Natural killer cell (primary cell): ENCODE measurements at regions not wholly inside any gene's neighbourhood (a gene's known extent, or its start where the extent isn't known, plus 50 kb on each side); places are given as distances from the start of the nearest gene placed in this dataset.

Experiments
- ATAC-seq, 3 donors: fragments of 150-1000 bp in 2 of 3; fragments of 200-7000 bp in 1 of 3; cut with Tn5 transposase; 1 replicate in 1 of 3; 2 replicates in 2 of 3; pipeline ENCODE4 v1.10.0; 2021; ENCODE audit warnings: mild to moderate bottlenecking in 2 of 3, moderate library complexity in 2 of 3
- DNase-seq, 2 donors: peaks; one replicate each; pipeline versions ENCODE4 v3.0.0 to v3.0.0-alpha.2; 2013 to 2021; ENCODE audit warnings: mixed read lengths in 1 of 2
- H3K27ac ChIP-seq: one replicate; pipeline ENCODE4 v1.5.1; 2013; ENCODE audit warnings: mild to moderate bottlenecking, low read length
- H3K27me3 ChIP-seq: one replicate; pipeline ENCODE4 v1.6.1; 2013; ENCODE audit warnings: low read length; ENCODE audit not compliant: control insufficient read depth, insufficient read depth
- H3K36me3 ChIP-seq: one replicate; pipeline ENCODE4 v1.6.1; 2013; ENCODE audit warnings: low read length; ENCODE audit not compliant: control insufficient read depth, insufficient read depth
- H3K4me1 ChIP-seq: one replicate; pipeline ENCODE4 v1.6.1; 2013; ENCODE audit warnings: low read length; ENCODE audit not compliant: control insufficient read depth, insufficient read depth
- H3K4me3 ChIP-seq: one replicate; pipeline ENCODE4 v1.5.1; 2013; ENCODE audit warnings: low read length
- H3K9me3 ChIP-seq: one replicate; pipeline ENCODE4 v1.6.1; 2013; ENCODE audit warnings: low read length; ENCODE audit not compliant: control insufficient read depth, insufficient read depth
- H3K27ac Mint-ChIP-seq, 2 donors: one replicate each; pipeline ENCODE4 v1.8.0; 2022; ENCODE audit warnings: mild to moderate bottlenecking in 2 of 2, mixed read lengths in 2 of 2, moderate library complexity in 1 of 2
- H3K27me3 Mint-ChIP-seq, 2 donors: one replicate each; pipeline ENCODE4 v1.8.0; 2022; ENCODE audit warnings: low read depth in 2 of 2, mixed read lengths in 2 of 2
- H3K36me3 Mint-ChIP-seq: one replicate; pipeline ENCODE4 v1.8.0; 2022; ENCODE audit warnings: mixed read lengths
- H3K4me1 Mint-ChIP-seq, 2 donors: one replicate each; pipeline ENCODE4 v1.8.0; 2022; ENCODE audit warnings: mixed read lengths in 2 of 2
- H3K4me3 Mint-ChIP-seq: one replicate; pipeline ENCODE4 v1.8.0; 2022; ENCODE audit warnings: mild to moderate bottlenecking, moderate library complexity, mixed read lengths
- H3K9me3 Mint-ChIP-seq, 2 donors: one replicate each; pipeline ENCODE4 v1.8.0; 2022; ENCODE audit warnings: mixed read lengths in 2 of 2
- CTCF ChIP-seq: fragments of 200-600 bp; IDR thresholded peaks from one replicate; pipeline ENCODE4 v1.8.0; 2022; ENCODE audit warnings: antibody characterized with exemption
- WGBS: methylation state at CpG from one replicate; pipeline ENCODE4 v1.1.7; 2013; ENCODE audit warnings: missing lambda C conversion rate; ENCODE audit not compliant: insufficient coverage; 5-methylcytosine and 5-hydroxymethylcytosine counted together
- intact Hi-C: fragments of 100-400 bp; cut with micrococcal nuclease; formaldehyde crosslinking; loops from one replicate; pipeline ENCODE4 v1.14.2; 2022

GRCh38 chr13:22369090-22369489 lies 698.2 kb downstream of the FGF9 start:
- Mint-ChIP-seq H3K9me3 (peaks cover 10 to 19% of the 10 kb centered on the region in 2 donors), H3K27me3 (no peaks in the 10 kb centered on the region), H3K4me3 (no peak overlapping the region), H3K4me1 (no peaks in the 10 kb centered on the region), H3K27ac (no peak overlapping the region), H3K36me3 (peaks cover 5% of the 10 kb centered on the region)
- no peaks in the 10 kb centered on the region for H3K36me3 ChIP-seq
- no peak for DNase-seq
- H3K9me3 ChIP-seq: peaks cover 8% of the 10 kb centered on the region
- H3K27ac ChIP-seq: no peak overlapping the region
- intact Hi-C loops: no loop called here
- 85% methylated on average over 2 of the region's 2 CpGs for WGBS
- TF ChIP-seq CTCF: no peak
- no peaks in the 10 kb centered on the region for H3K27me3 ChIP-seq
- H3K4me3 ChIP-seq: no peak overlapping the region
- no peak for ATAC-seq
- no peaks in the 10 kb centered on the region for H3K4me1 ChIP-seq

- no peak for DNase-seq
- H3K36me3 Mint-ChIP-seq: peaks cover 5% of the 10 kb centered on the region
- no peak overlapping the region for H3K4me3 Mint-ChIP-seq
- no peak for ATAC-seq
- intact Hi-C loops: no loop called here
- H3K9me3 Mint-ChIP-seq: peaks cover 10 to 19% of the 10 kb centered on the region in 2 donors
- no peak overlapping the region for H3K4me3 ChIP-seq
- H3K36me3 ChIP-seq: no peaks in the 10 kb centered on the region
- no peaks in the 10 kb centered on the region for H3K27me3 Mint-ChIP-seq
- no peaks in the 10 kb centered on the region for H3K4me1 ChIP-seq
- no peak for TF ChIP-seq CTCF
- no peaks in the 10 kb centered on the region for H3K27me3 ChIP-seq
- H3K27ac Mint-ChIP-seq: no peak overlapping the region
- peaks cover 8% of the 10 kb centered on the region for H3K9me3 ChIP-seq
- no peaks in the 10 kb centered on the region for H3K4me1 Mint-ChIP-seq
- H3K27ac ChIP-seq: no peak overlapping the region
Measured at GRCh38 chr13:22369840-22370239, 699.0 kb downstream of the FGF9 start.

- Mint-ChIP-seq H3K4me1 (no peaks in the 10 kb centered on the region), H3K9me3 (peaks cover 6 to 16% of the 10 kb centered on the region in 2 donors), H3K36me3 (peaks cover 5% of the 10 kb centered on the region), H3K27me3 (no peaks in the 10 kb centered on the region), H3K27ac (no peak overlapping the region), H3K4me3 (no peak overlapping the region)
- no peaks in the 10 kb centered on the region for H3K27me3 ChIP-seq
- no peak for TF ChIP-seq CTCF
- no peak overlapping the region for H3K4me3 ChIP-seq
- no peaks in the 10 kb centered on the region for H3K4me1 ChIP-seq
- DNase-seq (no peak), ATAC-seq (no peak)
- H3K27ac ChIP-seq: no peak overlapping the region
- no peaks in the 10 kb centered on the region for H3K36me3 ChIP-seq
- WGBS: 93% methylated on average over 3 of the region's 3 CpGs
- peaks cover 8% of the 10 kb centered on the region for H3K9me3 ChIP-seq
- intact Hi-C loops: no loop called here
Measured at GRCh38 chr13:22372261-22372660, 701.4 kb downstream of the FGF9 start.

GRCh38 chr13:22375151-22375550 lies 704.3 kb downstream of the FGF9 start:
- Mint-ChIP-seq H3K4me3 (no peak overlapping the region), H3K27me3 (no peaks in the 10 kb centered on the region), H3K9me3 (peaks cover 10 to 16% of the 10 kb centered on the region in 2 donors), H3K36me3 (peaks cover 13% of the 10 kb centered on the region), H3K4me1 (no peaks in the 10 kb centered on the region), H3K27ac (no peak overlapping the region)
- peaks cover 8% of the 10 kb centered on the region for H3K9me3 ChIP-seq
- WGBS: 80% methylated on average over 2 of the region's 2 CpGs
- no peaks in the 10 kb centered on the region for H3K27me3 ChIP-seq
- no peak for ATAC-seq
- intact Hi-C loops: no loop called here
- no peak for DNase-seq
- no peak for TF ChIP-seq CTCF
- H3K4me1 ChIP-seq: no peaks in the 10 kb centered on the region
- H3K36me3 ChIP-seq: no peaks in the 10 kb centered on the region
- H3K27ac ChIP-seq: no peak overlapping the region
- H3K4me3 ChIP-seq: no peak overlapping the region
